H9 (cell line): ENCODE measurements at regions not wholly inside any gene's neighbourhood (a gene's known extent, or its start where the extent isn't known, plus 50 kb on each side); places are given as distances from the start of the nearest gene placed in this dataset.
"Not testable (repeated sequence)": the region's sequence is repeated elsewhere in the genome, so short reads cannot be mapped to it uniquely, and the experiment has no call there.

Source experiments
- DNase-seq: peaks from one replicate; pipeline ENCODE4 v3.0.0-alpha.2; 2017
- H2AFZ ChIP-seq: one replicate; pipeline ENCODE4 v1.6.1; 2013; ENCODE audit warnings: mild to moderate bottlenecking, low read length, control low read depth, moderate library complexity
- H2AK5ac ChIP-seq: 2 replicates; pipeline ENCODE4 v1.6.1; 2013; ENCODE audit warnings: low read length, control low read depth, mixed read lengths; ENCODE audit not compliant: insufficient read length
- H2BK120ac ChIP-seq: one replicate; pipeline ENCODE4 v1.6.1; 2013; ENCODE audit warnings: low read depth, mild to moderate bottlenecking, low read length, control low read depth, inconsistent platforms; ENCODE audit not compliant: poor library complexity, severe bottlenecking
- H2BK12ac ChIP-seq: 2 replicates; pipeline ENCODE4 v1.6.1; 2013; ENCODE audit warnings: low read length, control low read depth, mixed read lengths, low read depth; ENCODE audit not compliant: insufficient read length
- H2BK15ac ChIP-seq: 2 replicates; pipeline ENCODE4 v1.6.1; 2013; ENCODE audit warnings: low read depth, low read length, control low read depth
- H2BK20ac ChIP-seq: one replicate; pipeline ENCODE4 v1.6.1; 2013; ENCODE audit warnings: low read depth, mild to moderate bottlenecking, low read length, control low read depth, inconsistent platforms; ENCODE audit not compliant: poor library complexity, severe bottlenecking
- H2BK5ac ChIP-seq: 2 replicates; pipeline ENCODE4 v1.6.1; 2013; ENCODE audit warnings: low read length, control low read depth, mixed read lengths; ENCODE audit not compliant: insufficient read length
- H3K14ac ChIP-seq: 2 replicates; pipeline ENCODE4 v1.6.1; 2013; ENCODE audit warnings: low read length, control low read depth; ENCODE audit not compliant: insufficient read depth
- H3K18ac ChIP-seq: 2 replicates; pipeline ENCODE4 v1.6.1; 2013; ENCODE audit warnings: low read depth, mild to moderate bottlenecking, mixed read lengths, low read length, control low read depth; ENCODE audit not compliant: insufficient read length
- H3K23ac ChIP-seq: 2 replicates; pipeline ENCODE4 v1.6.1; 2013; ENCODE audit warnings: low read length, control low read depth, mixed read lengths, low read depth; ENCODE audit not compliant: insufficient read length
- H3K23me2 ChIP-seq: 2 replicates; pipeline ENCODE4 v1.6.1; 2013; ENCODE audit warnings: low read depth, mild to moderate bottlenecking, mixed read lengths, low read length, control low read depth; ENCODE audit not compliant: insufficient read length, poor library complexity, severe bottlenecking
- H3K27ac ChIP-seq: 2 replicates; pipeline ENCODE4 v1.5.1; 2013; ENCODE audit warnings: low read length, control low read depth, mixed read lengths, low read depth; ENCODE audit not compliant: insufficient read length
- H3K27me3 ChIP-seq: 2 replicates; pipeline ENCODE4 v1.6.1; 2013; ENCODE audit warnings: low read length, control low read depth, inconsistent platforms; ENCODE audit not compliant: insufficient read depth
- H3K4ac ChIP-seq: 2 replicates; pipeline ENCODE4 v1.6.1; 2013; ENCODE audit warnings: low read depth, mild to moderate bottlenecking, control low read depth, inconsistent platforms, low read length, moderate library complexity
- H3K4me1 ChIP-seq: 2 replicates; pipeline ENCODE4 v1.6.1; 2013; ENCODE audit warnings: low read length, control low read depth, inconsistent platforms; ENCODE audit not compliant: insufficient read depth
- H3K4me2 ChIP-seq: 2 replicates; pipeline ENCODE4 v1.6.1; 2013; ENCODE audit warnings: low read length, control low read depth, mixed read lengths; ENCODE audit not compliant: insufficient read length, insufficient read depth
- H3K56ac ChIP-seq: 2 replicates; pipeline ENCODE4 v1.6.1; 2013; ENCODE audit warnings: low read depth, mild to moderate bottlenecking, mixed read lengths, low read length, control low read depth; ENCODE audit not compliant: insufficient read length
- H3K79me1 ChIP-seq: 2 replicates; pipeline ENCODE4 v1.6.1; 2013; ENCODE audit warnings: low read depth, mild to moderate bottlenecking, moderate library complexity, low read length, control low read depth, inconsistent platforms; ENCODE audit not compliant: insufficient read depth, poor library complexity, severe bottlenecking
- H3K79me2 ChIP-seq: 2 replicates; pipeline ENCODE4 v1.6.1; 2013; ENCODE audit warnings: low read length, control low read depth, inconsistent platforms; ENCODE audit not compliant: insufficient read depth
- H3K9ac ChIP-seq: 2 replicates; pipeline ENCODE4 v1.6.1; 2013; ENCODE audit warnings: low read length, control low read depth, mixed read lengths; ENCODE audit not compliant: insufficient read length; ENCODE audit errors: extremely low read depth
- H3K9me3 ChIP-seq: one replicate; pipeline ENCODE4 v1.6.1; 2013; ENCODE audit warnings: low read depth, low read length, inconsistent platforms; ENCODE audit not compliant: control insufficient read depth
- H3T11ph ChIP-seq: one replicate; pipeline ENCODE4 v1.6.1; 2013; ENCODE audit warnings: mild to moderate bottlenecking, low read length, control low read depth, inconsistent platforms
- H4K20me1 ChIP-seq: one replicate; pipeline ENCODE4 v1.6.1; 2013; ENCODE audit not compliant: control insufficient read depth, insufficient read length, insufficient read depth
- H4K5ac ChIP-seq: 2 replicates; pipeline ENCODE4 v1.6.1; 2013; ENCODE audit warnings: low read depth, mild to moderate bottlenecking, mixed read lengths, low read length, control low read depth; ENCODE audit not compliant: insufficient read length
- H4K8ac ChIP-seq: replicated peaks from 2 replicates; pipeline ENCODE4 v1.6.1; 2013; ENCODE audit warnings: low read length, control low read depth, mixed read lengths, low read depth; ENCODE audit not compliant: insufficient read length
- H4K91ac ChIP-seq: 2 replicates; pipeline ENCODE4 v1.6.1; 2013; ENCODE audit warnings: low read depth, mild to moderate bottlenecking, moderate library complexity, mixed read lengths, low read length, control low read depth; ENCODE audit not compliant: insufficient read length
- H3K27ac Mint-ChIP-seq, 3 experiments: 2 replicates in 2 of 3; 3 replicates in 1 of 3; pipeline ENCODE4 v1.8.0; 2020 to 2021; ENCODE audit warnings: mixed read lengths in 3 of 3, mild to moderate bottlenecking in 1 of 3, moderate library complexity in 1 of 3
- H3K27me3 Mint-ChIP-seq: 2 replicates; pipeline ENCODE4 v1.8.0; 2021; ENCODE audit warnings: low read depth, mild to moderate bottlenecking, moderate library complexity, mixed read lengths
- H3K36me3 Mint-ChIP-seq, 3 experiments: 2 replicates in 2 of 3; 3 replicates in 1 of 3; pipeline ENCODE4 v1.8.0; 2020 to 2021; ENCODE audit warnings: low read depth in 3 of 3, mixed read lengths in 3 of 3; ENCODE audit not compliant: insufficient read depth in 1 of 3
- H3K4me1 Mint-ChIP-seq, 2 experiments: 2 replicates each; pipeline ENCODE4 v1.8.0; 2020; ENCODE audit warnings: mixed read lengths in 2 of 2
- H3K4me3 Mint-ChIP-seq, 2 experiments: 2 replicates in 1 of 2; 3 replicates in 1 of 2; pipeline ENCODE4 v1.8.0; 2020 to 2021; ENCODE audit warnings: mild to moderate bottlenecking in 2 of 2, mixed read lengths in 2 of 2, moderate library complexity in 1 of 2
- H3K9me3 Mint-ChIP-seq, 2 experiments: 2 replicates in 1 of 2; 3 replicates in 1 of 2; pipeline ENCODE4 v1.8.0; 2020; ENCODE audit warnings: mild to moderate bottlenecking in 2 of 2, mixed read lengths in 2 of 2, moderate library complexity in 1 of 2
- CTCF ChIP-seq: fragments of 200-600 bp; sonication (generic); conservative IDR thresholded peaks from 3 replicates; pipeline ENCODE4 v1.8.0; 2021; ENCODE audit warnings: antibody characterized with exemption, mild to moderate bottlenecking
- WGBS: extraction: QIAGEN DNeasy Blood & Tissue Kit; methylation state at CpG from one replicate; pipeline ENCODE4 v1.1.7; 2013; ENCODE audit warnings: missing lambda C conversion rate, low lambda C conversion rate, mixed read lengths; ENCODE audit not compliant: insufficient read length; ENCODE audit errors: extremely low coverage; 5-methylcytosine and 5-hydroxymethylcytosine counted together

GRCh38 chr17:26963163-26963503 is 330.8 kb upstream of the WSB1 start:
- Histone ChIP-seq H3K27me3 (no peaks in the 10 kb centered on the region), H3K23ac (no peak overlapping the region), H4K20me1 (no peaks in the 10 kb centered on the region), H2AFZ (no peak overlapping the region), H4K8ac (no peak overlapping the region), H3K56ac (no peak overlapping the region), H2BK15ac (no peak overlapping the region), H4K5ac (no peak overlapping the region), H3K23me2 (no peaks in the 10 kb centered on the region), H3K9ac (no peak overlapping the region), H3K79me1 (no peaks in the 10 kb centered on the region), H2BK120ac (no peak overlapping the region), H3K18ac (no peak overlapping the region), H3K14ac (no peak overlapping the region), H3K79me2 (no peaks in the 10 kb centered on the region), H2AK5ac (no peak overlapping the region), H3K27ac (no peak overlapping the region), H3K4ac (no peak overlapping the region), H2BK20ac (no peak overlapping the region), H3K4me1 (no peaks in the 10 kb centered on the region), H4K91ac (no peak overlapping the region), H2BK5ac (no peak overlapping the region), H3K9me3 (peaks cover 13% of the 10 kb centered on the region), H3K4me2 (no peak overlapping the region), H3T11ph (no peak overlapping the region), H2BK12ac (no peak overlapping the region)
- peaks cover 40 to 62% of the 10 kb centered on the region in 2 experiments for H3K9me3 Mint-ChIP-seq
- peaks cover 6 to 15% (median 8%) of the 10 kb centered on the region in 3 experiments; a peak in 6 of 7 replicates for H3K36me3 Mint-ChIP-seq
- H3K4me1 Mint-ChIP-seq = no peaks in the 10 kb centered on the region
- WGBS = no CpG with 5 or more reads among the region's 26 CpGs
- H3K27me3 Mint-ChIP-seq = peaks cover 2% of the 10 kb centered on the region
- H3K4me3 Mint-ChIP-seq = no peak overlapping the region
- DNase-seq = no peak
- TF ChIP-seq CTCF = no peak
- H3K27ac Mint-ChIP-seq = no peak overlapping the region

GRCh38 chr17:26965898-26966624 is 327.9 kb upstream of the WSB1 start:
- not testable (repeated sequence) for H3K4me1 Mint-ChIP-seq, H3K4ac ChIP-seq, H2BK15ac ChIP-seq, H2BK12ac ChIP-seq, H4K8ac ChIP-seq, H2AK5ac ChIP-seq, H4K5ac ChIP-seq, H2BK5ac ChIP-seq, H3K18ac ChIP-seq, H3K4me2 ChIP-seq, H3K9ac ChIP-seq, H3K23me2 ChIP-seq, H2BK120ac ChIP-seq, H4K91ac ChIP-seq, H3K23ac ChIP-seq, H3K79me1 ChIP-seq, H3K27ac Mint-ChIP-seq, H3K27me3 ChIP-seq, DNase-seq, H3K27ac ChIP-seq, H4K20me1 ChIP-seq, H3K14ac ChIP-seq, H2AFZ ChIP-seq, H3K56ac ChIP-seq, H3K4me3 Mint-ChIP-seq, H2BK20ac ChIP-seq, H3T11ph ChIP-seq, H3K4me1 ChIP-seq, H3K27me3 Mint-ChIP-seq, H3K79me2 ChIP-seq
- Mint-ChIP-seq H3K36me3 (peaks cover 8 to 14% (median 8%) of the 10 kb centered on the region in 3 experiments; a peak in 6 of 7 replicates), H3K9me3 (peaks cover 36 to 62% of the 10 kb centered on the region in 2 experiments)
- H3K9me3 ChIP-seq = peaks cover 19% of the 10 kb centered on the region
- 97% methylated on average over 1 of the region's 1 CpG for WGBS
